DOHH2 (cell line): ENCODE measurements at regions not wholly inside any gene's neighbourhood (a gene's known extent, or its start where the extent isn't known, plus 50 kb on each side); places are given as distances from the start of the nearest gene placed in this dataset.

ENCODE experiments used
- H3F3A ChIP-seq: fragments of 200-600 bp; sonication (generic), shearing (Covaris generic); 2 replicates; pipeline ENCODE4 v1.6.0; 2016; ENCODE audit warnings: antibody characterized with exemption, mild to moderate bottlenecking; ENCODE audit not compliant: control insufficient read depth, insufficient read depth
- H3K27ac ChIP-seq: fragments of 200-600 bp; sonication (generic); 2 replicates; pipeline ENCODE4 v1.5.1; 2014; ENCODE audit warnings: low read depth, mild to moderate bottlenecking, low read length, moderate library complexity
- H3K27me3 ChIP-seq: fragments of 200-600 bp; sonication (generic); 2 replicates; pipeline ENCODE4 v1.6.1; 2014; ENCODE audit warnings: mild to moderate bottlenecking, low read length, mixed read lengths; ENCODE audit not compliant: control insufficient read depth
- H3K36me3 ChIP-seq: fragments of 200-600 bp; sonication (generic); 2 replicates; pipeline ENCODE4 v1.6.1; 2014; ENCODE audit warnings: mild to moderate bottlenecking, low read length, moderate library complexity, mixed read lengths; ENCODE audit not compliant: control insufficient read depth
- H3K4me1 ChIP-seq: fragments of 200-600 bp; sonication (generic); 2 replicates; pipeline ENCODE4 v1.6.1; 2014; ENCODE audit warnings: mild to moderate bottlenecking, low read length, mixed read lengths; ENCODE audit not compliant: control insufficient read depth
- H3K4me2 ChIP-seq: fragments of 200-600 bp; sonication (generic); 2 replicates; pipeline ENCODE4 v1.6.0; 2014; ENCODE audit warnings: mild to moderate bottlenecking, low read length, moderate library complexity
- H3K4me3 ChIP-seq: fragments of 200-600 bp; sonication (generic); 2 replicates; pipeline ENCODE4 v1.5.1; 2014; ENCODE audit warnings: mild to moderate bottlenecking, low read length, mixed read lengths
- H3K79me2 ChIP-seq: fragments of 200-600 bp; sonication (generic); 2 replicates; pipeline ENCODE4 v1.6.1; 2014; ENCODE audit warnings: mild to moderate bottlenecking, low read length, mixed read lengths; ENCODE audit not compliant: control insufficient read depth
- H3K9me2 ChIP-seq: fragments of 200-600 bp; sonication (generic); replicated peaks from 2 replicates; pipeline ENCODE4 v1.6.1; 2014; ENCODE audit warnings: mild to moderate bottlenecking, low read length, mixed read lengths; ENCODE audit not compliant: control insufficient read depth
- H3K9me3 ChIP-seq: fragments of 200-600 bp; sonication (generic); 2 replicates; pipeline ENCODE4 v1.6.1; 2014; ENCODE audit warnings: antibody characterized with exemption, low read length, mixed read lengths; ENCODE audit not compliant: control insufficient read depth, insufficient read depth
- H4K20me1 ChIP-seq: fragments of 200-600 bp; sonication (generic); 2 replicates; pipeline ENCODE4 v1.6.0; 2014; ENCODE audit warnings: low read depth, mild to moderate bottlenecking, antibody characterized with exemption, low read length, moderate library complexity; ENCODE audit not compliant: control insufficient read depth, insufficient read depth
- EZH2phosphoT487 ChIP-seq: fragments of 200-600 bp; sonication (generic); IDR thresholded peaks from 2 replicates; pipeline ENCODE4 v1.6.1; 2017; ENCODE audit warnings: borderline replicate concordance, mild to moderate bottlenecking, antibody characterized with exemption, low read length, moderate library complexity, mixed read lengths
- TF ChIP-seq, protein P1 (sequence below): fragments of 200-600 bp; sonication (generic); IDR thresholded peaks from one replicate; pipeline ENCODE4 v1.5.1; 2014; ENCODE audit warnings: antibody characterized with exemption, mild to moderate bottlenecking, low read depth, low read length; ENCODE audit not compliant: poor library complexity, severe bottlenecking

DNA sequence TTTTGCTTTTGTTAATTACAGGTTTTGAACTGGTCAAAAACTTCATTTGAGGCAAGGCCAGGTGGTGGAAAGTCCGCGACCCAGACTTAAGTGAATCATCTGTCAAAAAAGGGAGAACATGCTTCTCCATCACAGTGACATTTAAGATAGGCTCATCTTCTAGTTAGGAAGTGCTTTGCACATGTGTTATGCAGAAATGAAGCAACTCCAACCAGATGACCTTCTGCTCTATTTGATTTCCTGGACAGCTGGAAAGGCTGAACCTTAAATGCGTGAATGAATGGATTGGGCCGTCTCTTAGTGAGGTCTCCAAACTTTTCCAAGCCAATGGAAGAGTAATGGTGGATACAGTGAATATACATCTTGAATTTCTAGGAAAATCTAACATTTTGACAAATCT lies 101.6 kb upstream of the FAM13C start:
- no peaks in the 10 kb centered on the region for H3K9me3 ChIP-seq
- H3K27me3 ChIP-seq = no peaks in the 10 kb centered on the region
- no peaks in the 10 kb centered on the region for H3K79me2 ChIP-seq
- H3F3A ChIP-seq = no peaks in the 10 kb centered on the region
- no peaks in the 10 kb centered on the region for H3K4me1 ChIP-seq
- no peak overlapping the region for H3K27ac ChIP-seq
- no peaks in the 10 kb centered on the region for H3K36me3 ChIP-seq
- TF ChIP-seq EZH2phosphoT487 = no peak
- TF ChIP-seq, protein P1, sequence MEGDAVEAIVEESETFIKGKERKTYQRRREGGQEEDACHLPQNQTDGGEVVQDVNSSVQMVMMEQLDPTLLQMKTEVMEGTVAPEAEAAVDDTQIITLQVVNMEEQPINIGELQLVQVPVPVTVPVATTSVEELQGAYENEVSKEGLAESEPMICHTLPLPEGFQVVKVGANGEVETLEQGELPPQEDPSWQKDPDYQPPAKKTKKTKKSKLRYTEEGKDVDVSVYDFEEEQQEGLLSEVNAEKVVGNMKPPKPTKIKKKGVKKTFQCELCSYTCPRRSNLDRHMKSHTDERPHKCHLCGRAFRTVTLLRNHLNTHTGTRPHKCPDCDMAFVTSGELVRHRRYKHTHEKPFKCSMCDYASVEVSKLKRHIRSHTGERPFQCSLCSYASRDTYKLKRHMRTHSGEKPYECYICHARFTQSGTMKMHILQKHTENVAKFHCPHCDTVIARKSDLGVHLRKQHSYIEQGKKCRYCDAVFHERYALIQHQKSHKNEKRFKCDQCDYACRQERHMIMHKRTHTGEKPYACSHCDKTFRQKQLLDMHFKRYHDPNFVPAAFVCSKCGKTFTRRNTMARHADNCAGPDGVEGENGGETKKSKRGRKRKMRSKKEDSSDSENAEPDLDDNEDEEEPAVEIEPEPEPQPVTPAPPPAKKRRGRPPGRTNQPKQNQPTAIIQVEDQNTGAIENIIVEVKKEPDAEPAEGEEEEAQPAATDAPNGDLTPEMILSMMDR = no peak
- H3K4me2 ChIP-seq = no peak overlapping the region
- no peaks in the 10 kb centered on the region for H4K20me1 ChIP-seq
- no peak overlapping the region for H3K4me3 ChIP-seq
- no peaks in the 10 kb centered on the region; the same call in 1 of the 2 replicates for H3K9me2 ChIP-seq

DNA sequence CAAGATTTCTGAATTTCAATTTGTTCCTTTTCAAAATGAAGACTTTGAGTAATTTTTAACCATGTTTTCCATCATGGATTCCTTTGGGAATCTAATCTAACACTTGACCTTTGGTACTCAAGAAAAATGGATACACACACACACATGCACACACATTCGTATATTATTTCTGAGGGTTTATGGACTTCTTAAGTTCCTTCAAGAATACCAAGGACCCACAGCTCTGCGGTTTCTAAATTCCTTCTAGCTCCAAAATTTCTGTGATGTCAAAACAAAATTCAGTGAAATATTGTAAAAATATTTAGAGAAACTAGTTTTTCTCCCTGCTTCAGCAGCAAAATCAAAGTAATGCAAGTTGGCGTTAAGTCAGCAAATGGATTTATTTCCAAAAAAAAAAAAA lies 98.3 kb upstream of the FAM13C start:
- Histone ChIP-seq H3K9me2 (no peaks in the 10 kb centered on the region; the same call in 1 of the 2 replicates), H3K4me3 (no peak overlapping the region), H3K4me2 (no peak overlapping the region), H3K27ac (no peak overlapping the region), H3K4me1 (no peaks in the 10 kb centered on the region), H3K9me3 (no peaks in the 10 kb centered on the region), H3F3A (no peaks in the 10 kb centered on the region), H3K27me3 (no peaks in the 10 kb centered on the region), H4K20me1 (no peaks in the 10 kb centered on the region), H3K36me3 (no peaks in the 10 kb centered on the region), H3K79me2 (no peaks in the 10 kb centered on the region)
- TF ChIP-seq, protein P1 = no peak
- TF ChIP-seq EZH2phosphoT487 = no peak

DNA sequence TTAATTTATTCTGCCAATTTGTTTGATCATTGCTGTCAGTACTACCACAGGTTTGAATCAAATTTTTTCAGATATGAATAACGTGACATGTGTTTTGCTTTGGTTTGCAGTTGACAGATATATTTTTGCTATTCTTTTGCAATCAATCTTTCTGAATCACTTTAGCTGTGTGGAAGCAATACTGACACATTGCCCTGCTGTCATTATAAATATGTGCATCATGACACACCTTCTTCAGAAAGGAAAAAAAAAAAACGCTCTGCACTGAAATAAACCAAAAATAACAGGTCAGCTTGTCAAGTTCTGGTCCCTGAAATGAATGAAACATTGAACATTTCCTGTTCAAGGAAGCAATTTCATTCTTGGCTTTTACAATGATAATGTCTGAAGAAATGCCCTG lies 93.8 kb upstream of the FAM13C start:
- H3K36me3 ChIP-seq = no peaks in the 10 kb centered on the region
- no peaks in the 10 kb centered on the region; the same call in 1 of the 2 replicates for H3K9me2 ChIP-seq
- H3K79me2 ChIP-seq = no peaks in the 10 kb centered on the region
- no peak overlapping the region for H3K4me2 ChIP-seq
- no peaks in the 10 kb centered on the region for H3F3A ChIP-seq
- no peaks in the 10 kb centered on the region for H4K20me1 ChIP-seq
- H3K4me1 ChIP-seq = no peaks in the 10 kb centered on the region
- TF ChIP-seq EZH2phosphoT487 = no peak
- TF ChIP-seq, protein P1 = no peak
- H3K27me3 ChIP-seq = no peaks in the 10 kb centered on the region
- no peak overlapping the region for H3K4me3 ChIP-seq
- no peaks in the 10 kb centered on the region for H3K9me3 ChIP-seq
- no peak overlapping the region for H3K27ac ChIP-seq
